PC-9 (cell line): ENCODE measurements at regions not wholly inside any gene's neighbourhood (a gene's known extent, or its start where the extent isn't known, plus 50 kb on each side); places are given as distances from the start of the nearest gene placed in this dataset.

Experiments used
- CTCF ChIP-seq: fragments of 200-600 bp; sonication (generic); conservative IDR thresholded peaks from 2 replicates; pipeline ENCODE4 v1.6.1; 2017; ENCODE audit warnings: mixed run types, antibody characterized with exemption, mild to moderate bottlenecking, moderate library complexity
- EZH2 ChIP-seq: fragments of 200-600 bp; sonication (generic); IDR thresholded peaks from 2 replicates; pipeline ENCODE4 v1.8.0; 2017; ENCODE audit warnings: antibody characterized with exemption, low read depth

GRCh38 chr3:106577241-106577640 lies 708.4 kb upstream of the CBLB start:
- TF ChIP-seq EZH2 (no peak), CTCF (no peak)
